Astrocyte (in vitro differentiated cells and primary cell): ENCODE measurements at regions not wholly inside any gene's neighbourhood (a gene's known extent, or its start where the extent isn't known, plus 50 kb on each side); places are given as distances from the start of the nearest gene placed in this dataset.

Experiments
- DNase-seq: peaks from one replicate; pipeline ENCODE4 v3.0.0-alpha.2; 2010; ENCODE audit warnings: low read depth
- FAIRE-seq: peaks from 2 replicates; lab custom pipeline; 2011; peaks lifted over from hg19 to GRCh38; lab: Jason Lieb, UNC
- H2AFZ ChIP-seq: 2 replicates; pipeline ENCODE4 v1.6.0; 2012; ENCODE audit warnings: low read depth, low read length, inconsistent platforms
- H3K27ac ChIP-seq: 2 replicates; pipeline ENCODE4 v1.5.1; 2011; ENCODE audit warnings: low read depth, low read length, inconsistent platforms
- H3K27me3 ChIP-seq: 2 replicates; pipeline ENCODE4 v1.6.0; 2011; ENCODE audit warnings: low read length, inconsistent platforms; ENCODE audit not compliant: insufficient read depth
- H3K36me3 ChIP-seq: 2 replicates; pipeline ENCODE4 v1.5.1; 2011; ENCODE audit warnings: low read length, inconsistent platforms; ENCODE audit not compliant: insufficient read depth
- H3K4me1 ChIP-seq: 2 replicates; pipeline ENCODE4 v1.5.1; 2011; ENCODE audit warnings: low read length, inconsistent platforms; ENCODE audit not compliant: insufficient read depth
- H3K4me2 ChIP-seq: 2 replicates; pipeline ENCODE4 v1.6.0; 2012; ENCODE audit warnings: low read length, inconsistent platforms
- H3K4me3 ChIP-seq: 2 replicates; pipeline ENCODE4 v1.5.1; 2011; ENCODE audit warnings: low read depth, mild to moderate bottlenecking, low read length, inconsistent platforms; ENCODE audit not compliant: insufficient read depth
- H3K79me2 ChIP-seq: 2 replicates; pipeline ENCODE4 v1.6.0; 2012; ENCODE audit warnings: mild to moderate bottlenecking, low read length, inconsistent platforms; ENCODE audit not compliant: insufficient read depth
- H3K9ac ChIP-seq: 2 replicates; pipeline ENCODE4 v1.6.0; 2012; ENCODE audit warnings: mild to moderate bottlenecking, low read length, inconsistent platforms
- H3K9me3 ChIP-seq: 2 replicates; pipeline ENCODE4 v1.5.1; 2012; ENCODE audit warnings: low read depth, mild to moderate bottlenecking, low read length, inconsistent platforms; ENCODE audit not compliant: insufficient read depth
- H4K20me1 ChIP-seq: 2 replicates; pipeline ENCODE4 v1.6.0; 2012; ENCODE audit warnings: low read length, inconsistent platforms; ENCODE audit not compliant: insufficient read depth
- H3K27ac Mint-ChIP-seq: one replicate; pipeline ENCODE4 v1.8.0; 2021; ENCODE audit warnings: mild to moderate bottlenecking, mixed read lengths; ENCODE audit not compliant: unreplicated experiment
- H3K27me3 Mint-ChIP-seq: one replicate; pipeline ENCODE4 v1.8.0; 2021; ENCODE audit warnings: low read depth, mixed read lengths; ENCODE audit not compliant: unreplicated experiment
- H3K36me3 Mint-ChIP-seq: one replicate; pipeline ENCODE4 v1.8.0; 2021; ENCODE audit warnings: low read depth, mixed read lengths; ENCODE audit not compliant: unreplicated experiment
- H3K4me1 Mint-ChIP-seq: one replicate; pipeline ENCODE4 v1.8.0; 2021; ENCODE audit warnings: low read depth, mixed read lengths; ENCODE audit not compliant: unreplicated experiment
- H3K4me3 Mint-ChIP-seq: one replicate; pipeline ENCODE4 v1.8.0; 2021; ENCODE audit warnings: mild to moderate bottlenecking, moderate library complexity, mixed read lengths; ENCODE audit not compliant: unreplicated experiment
- H3K9me3 Mint-ChIP-seq: one replicate; pipeline ENCODE4 v1.8.0; 2021; ENCODE audit warnings: mild to moderate bottlenecking, mixed read lengths; ENCODE audit not compliant: unreplicated experiment
- EZH2 ChIP-seq: IDR thresholded peaks from 2 replicates; pipeline ENCODE4 v1.6.1; 2012; ENCODE audit warnings: mild to moderate bottlenecking, low read length, inconsistent platforms; ENCODE audit not compliant: insufficient read depth
- TF ChIP-seq, protein P1 (sequence below): IDR thresholded peaks from 2 replicates; pipeline ENCODE4 v1.5.1; 2011; ENCODE audit warnings: low read depth, mild to moderate bottlenecking, inconsistent platforms, low read length, moderate library complexity; ENCODE audit not compliant: insufficient read depth

- no peaks in the 10 kb centered on the region for H3K27me3 ChIP-seq
- TF ChIP-seq EZH2 = no peak
- TF ChIP-seq, protein P1, sequence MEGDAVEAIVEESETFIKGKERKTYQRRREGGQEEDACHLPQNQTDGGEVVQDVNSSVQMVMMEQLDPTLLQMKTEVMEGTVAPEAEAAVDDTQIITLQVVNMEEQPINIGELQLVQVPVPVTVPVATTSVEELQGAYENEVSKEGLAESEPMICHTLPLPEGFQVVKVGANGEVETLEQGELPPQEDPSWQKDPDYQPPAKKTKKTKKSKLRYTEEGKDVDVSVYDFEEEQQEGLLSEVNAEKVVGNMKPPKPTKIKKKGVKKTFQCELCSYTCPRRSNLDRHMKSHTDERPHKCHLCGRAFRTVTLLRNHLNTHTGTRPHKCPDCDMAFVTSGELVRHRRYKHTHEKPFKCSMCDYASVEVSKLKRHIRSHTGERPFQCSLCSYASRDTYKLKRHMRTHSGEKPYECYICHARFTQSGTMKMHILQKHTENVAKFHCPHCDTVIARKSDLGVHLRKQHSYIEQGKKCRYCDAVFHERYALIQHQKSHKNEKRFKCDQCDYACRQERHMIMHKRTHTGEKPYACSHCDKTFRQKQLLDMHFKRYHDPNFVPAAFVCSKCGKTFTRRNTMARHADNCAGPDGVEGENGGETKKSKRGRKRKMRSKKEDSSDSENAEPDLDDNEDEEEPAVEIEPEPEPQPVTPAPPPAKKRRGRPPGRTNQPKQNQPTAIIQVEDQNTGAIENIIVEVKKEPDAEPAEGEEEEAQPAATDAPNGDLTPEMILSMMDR = no peak
- no peaks in the 10 kb centered on the region for H3K9me3 ChIP-seq
- Mint-ChIP-seq H3K4me1 (no peaks in the 10 kb centered on the region), H3K27ac (no peak overlapping the region), H3K4me3 (no peak overlapping the region), H3K27me3 (no peaks in the 10 kb centered on the region), H3K9me3 (no peaks in the 10 kb centered on the region), H3K36me3 (no peaks in the 10 kb centered on the region)
- H3K9ac ChIP-seq = no peak overlapping the region
- FAIRE-seq = peak; percentile 32
- H3K4me2 ChIP-seq = no peak overlapping the region
- no peaks in the 10 kb centered on the region for H3K79me2 ChIP-seq
- DNase-seq = no peak
- no peaks in the 10 kb centered on the region for H3K36me3 ChIP-seq
- no peak overlapping the region for H2AFZ ChIP-seq
- no peaks in the 10 kb centered on the region for H4K20me1 ChIP-seq
- H3K4me1 ChIP-seq = no peaks in the 10 kb centered on the region
- no peak overlapping the region for H3K4me3 ChIP-seq
- H3K27ac ChIP-seq = no peak overlapping the region
These were observed 1008.7 kb downstream of the GLUD2 start for GRCh38 chrX:122055979-122056715.

DNA sequence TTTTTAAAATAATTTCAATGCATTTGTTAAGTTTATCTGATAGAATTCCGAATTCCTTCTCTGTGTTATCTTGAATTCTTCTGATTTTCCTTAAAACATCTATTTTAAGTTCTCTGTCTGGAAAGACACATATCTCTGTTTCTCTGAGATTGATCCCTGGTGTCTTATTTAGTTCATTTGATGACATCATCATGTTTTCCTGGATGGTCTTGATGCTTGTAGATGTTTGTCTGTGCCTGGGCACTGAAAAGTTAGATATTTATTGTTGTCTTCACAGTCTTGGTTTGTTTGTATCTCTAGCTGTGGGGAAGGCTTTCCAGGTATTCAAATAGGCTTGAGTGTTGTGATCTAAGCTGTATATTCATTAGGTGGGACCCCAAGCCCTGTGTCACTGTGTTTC lies 1028.8 kb downstream of the GLUD2 start:
- peaks cover 1% of the 10 kb centered on the region for H3K36me3 Mint-ChIP-seq
- Histone ChIP-seq H3K9me3 (no peaks in the 10 kb centered on the region), H3K4me3 (no peak overlapping the region), H3K4me1 (no peaks in the 10 kb centered on the region), H3K36me3 (no peaks in the 10 kb centered on the region), H2AFZ (no peak overlapping the region), H3K79me2 (no peaks in the 10 kb centered on the region), H3K9ac (no peak overlapping the region), H3K4me2 (no peak overlapping the region), H3K27ac (no peak overlapping the region), H4K20me1 (no peaks in the 10 kb centered on the region), H3K27me3 (no peaks in the 10 kb centered on the region)
- no peak overlapping the region for H3K4me3 Mint-ChIP-seq
- H3K27ac Mint-ChIP-seq = no peak overlapping the region
- FAIRE-seq (no peak), DNase-seq (no peak)
- no peaks in the 10 kb centered on the region for H3K27me3 Mint-ChIP-seq
- no peaks in the 10 kb centered on the region for H3K4me1 Mint-ChIP-seq
- H3K9me3 Mint-ChIP-seq = no peaks in the 10 kb centered on the region
- no peak for TF ChIP-seq EZH2
- TF ChIP-seq, protein P1 = no peak

GRCh38 chrX:122078079-122078478 lies 1030.7 kb downstream of the GLUD2 start:
- Mint-ChIP-seq H3K27ac (no peak overlapping the region), H3K9me3 (no peaks in the 10 kb centered on the region), H3K4me1 (no peaks in the 10 kb centered on the region), H3K27me3 (no peaks in the 10 kb centered on the region), H3K4me3 (no peak overlapping the region), H3K36me3 (peaks cover 1% of the 10 kb centered on the region)
- Histone ChIP-seq H3K4me3 (no peak overlapping the region), H3K36me3 (no peaks in the 10 kb centered on the region), H3K4me2 (no peak overlapping the region), H3K27me3 (no peaks in the 10 kb centered on the region), H3K9ac (no peak overlapping the region), H3K9me3 (no peaks in the 10 kb centered on the region), H2AFZ (no peak overlapping the region), H3K79me2 (no peaks in the 10 kb centered on the region), H4K20me1 (no peaks in the 10 kb centered on the region), H3K4me1 (no peaks in the 10 kb centered on the region), H3K27ac (no peak overlapping the region)
- no peak for FAIRE-seq
- TF ChIP-seq, protein P1 = no peak
- no peak for TF ChIP-seq EZH2
- no peak for DNase-seq
